Mesothelial cell of epicardium (in vitro differentiated cells): ENCODE measurements at regions not wholly inside any gene's neighbourhood (a gene's known extent, or its start where the extent isn't known, plus 50 kb on each side); places are given as distances from the start of the nearest gene placed in this dataset.

Experiments used
- DNase-seq, 2 experiments: peaks; one replicate each; pipeline ENCODE4 v3.0.0; 2021; ENCODE audit warnings: low spot score in 2 of 2; ENCODE audit not compliant: unreplicated experiment in 2 of 2
- H3K27ac Mint-ChIP-seq: 2 replicates; pipeline ENCODE4 v1.8.0; 2021; ENCODE audit warnings: mixed read lengths
- H3K27me3 Mint-ChIP-seq: 2 replicates; pipeline ENCODE4 v1.8.0; 2021; ENCODE audit warnings: low read depth, mixed read lengths
- H3K36me3 Mint-ChIP-seq: 2 replicates; pipeline ENCODE4 v1.8.0; 2021; ENCODE audit warnings: mixed read lengths
- H3K4me1 Mint-ChIP-seq: 2 replicates; pipeline ENCODE4 v1.8.0; 2021; ENCODE audit warnings: mixed read lengths
- H3K4me3 Mint-ChIP-seq: 2 replicates; pipeline ENCODE4 v1.8.0; 2021; ENCODE audit warnings: mild to moderate bottlenecking, moderate library complexity, mixed read lengths
- H3K9me3 Mint-ChIP-seq: 2 replicates; pipeline ENCODE4 v1.8.0; 2021; ENCODE audit warnings: mixed read lengths
- CTCF ChIP-seq: fragments of 200-600 bp; sonication (generic); IDR thresholded peaks from one replicate; pipeline ENCODE4 v1.5.0; 2021; ENCODE audit warnings: antibody characterized with exemption; ENCODE audit not compliant: unreplicated experiment

DNA sequence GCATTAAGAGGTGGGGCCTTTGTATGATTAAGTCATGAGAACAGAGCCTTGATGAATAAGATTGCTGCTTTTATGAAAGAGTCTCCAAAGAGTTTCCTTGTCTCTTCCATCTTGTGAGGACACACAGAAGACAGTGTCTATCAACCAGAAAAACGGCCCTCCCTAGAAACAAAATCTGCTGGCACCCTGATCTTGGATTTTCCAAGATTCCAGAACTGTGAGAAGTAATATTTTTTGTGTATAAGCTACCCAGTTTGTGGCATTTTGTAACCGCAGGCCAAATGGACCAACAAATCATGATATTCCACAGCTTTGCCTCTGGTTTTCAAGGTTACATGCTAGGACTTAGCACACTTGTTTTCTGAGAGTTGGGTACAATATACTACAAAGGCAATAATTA is 687.8 kb downstream of the TDRD15 start:
- no peak overlapping the region for H3K27ac Mint-ChIP-seq
- no peak for DNase-seq
- H3K4me1 Mint-ChIP-seq: no peaks in the 10 kb centered on the region
- no peaks in the 10 kb centered on the region for H3K9me3 Mint-ChIP-seq
- no peak overlapping the region for H3K4me3 Mint-ChIP-seq
- TF ChIP-seq CTCF: no peak
- no peaks in the 10 kb centered on the region for H3K36me3 Mint-ChIP-seq
- H3K27me3 Mint-ChIP-seq: peaks cover 8% of the 10 kb centered on the region

- Mint-ChIP-seq H3K4me1 (no peaks in the 10 kb centered on the region), H3K36me3 (no peaks in the 10 kb centered on the region), H3K9me3 (no peaks in the 10 kb centered on the region), H3K27ac (no peak overlapping the region), H3K4me3 (no peak overlapping the region), H3K27me3 (peaks cover 3% of the 10 kb centered on the region)
- no peak for TF ChIP-seq CTCF
- no peak for DNase-seq
Observed at GRCh38 chr2:21812766-21813165, 689.0 kb downstream of the TDRD15 start.

GRCh38 chr2:21814588-21815149 is 690.9 kb downstream of the TDRD15 start:
- no peaks in the 10 kb centered on the region for H3K9me3 Mint-ChIP-seq
- no peaks in the 10 kb centered on the region for H3K36me3 Mint-ChIP-seq
- H3K27me3 Mint-ChIP-seq: peaks cover 5% of the 10 kb centered on the region

DNA sequence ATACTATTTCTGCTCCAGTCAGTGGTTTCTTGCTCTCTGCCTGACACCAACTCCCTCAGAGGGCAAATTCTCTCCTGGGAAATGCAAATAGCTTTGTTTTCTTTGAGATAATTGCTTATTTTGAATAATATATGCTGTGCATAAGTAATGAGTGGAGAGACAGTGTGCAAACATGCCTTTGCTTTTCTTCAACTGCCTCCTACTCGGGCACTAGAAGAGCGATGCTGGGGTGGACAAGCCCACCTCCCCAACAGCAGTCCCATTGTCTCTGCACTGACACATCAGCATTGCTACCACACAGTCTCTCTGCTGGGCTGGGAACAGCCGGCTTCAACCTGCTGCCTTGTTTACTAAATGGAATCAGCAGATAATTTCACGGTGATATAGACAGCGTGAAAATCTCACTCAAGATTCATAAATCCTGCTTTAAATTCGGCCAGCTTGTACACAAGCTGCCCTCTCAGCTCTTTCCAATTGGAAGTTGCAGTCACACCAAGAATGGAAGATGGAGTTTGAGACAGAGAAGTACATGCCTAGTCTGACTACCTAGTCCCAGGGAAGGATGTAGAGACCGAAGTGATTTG is 694.5 kb downstream of the TDRD15 start:
- H3K4me3 Mint-ChIP-seq: no peak overlapping the region
- no peaks in the 10 kb centered on the region for H3K36me3 Mint-ChIP-seq
- no peak overlapping the region for H3K27ac Mint-ChIP-seq
- H3K9me3 Mint-ChIP-seq: no peaks in the 10 kb centered on the region
- peaks cover 2% of the 10 kb centered on the region for H3K27me3 Mint-ChIP-seq
- DNase-seq: no peak
- TF ChIP-seq CTCF: no peak
- no peaks in the 10 kb centered on the region for H3K4me1 Mint-ChIP-seq

More at GRCh38 chr2:21814588-21815149, 690.9 kb downstream of the TDRD15 start:
- Mint-ChIP-seq H3K27ac (no peak overlapping the region), H3K4me3 (no peak overlapping the region), H3K4me1 (no peaks in the 10 kb centered on the region)
- no peak for DNase-seq
- no peak for TF ChIP-seq CTCF

GRCh38 chr2:21819454-21819853 is 695.7 kb downstream of the TDRD15 start:
- Mint-ChIP-seq H3K9me3 (no peaks in the 10 kb centered on the region), H3K27ac (no peak overlapping the region), H3K4me1 (no peaks in the 10 kb centered on the region), H3K4me3 (no peak overlapping the region), H3K27me3 (peaks cover 2% of the 10 kb centered on the region), H3K36me3 (no peaks in the 10 kb centered on the region)
- DNase-seq: no peak
- no peak for TF ChIP-seq CTCF
